Breast epithelium (tissue), 4 donors: ENCODE measurements at regions not wholly inside any gene's neighbourhood (a gene's known extent, or its start where the extent isn't known, plus 50 kb on each side); places are given as distances from the start of the nearest gene placed in this dataset.
"Not testable (repeated sequence)": the region's sequence is repeated elsewhere in the genome, so short reads cannot be mapped to it uniquely, and the experiment has no call there.

ENCODE experiments used
- DNase-seq, 2 donors: peaks; one replicate each; pipeline ENCODE4 v3.0.0-alpha.2; 2019; ENCODE audit warnings: low spot score in 2 of 2
- H3K27ac ChIP-seq, 2 donors: fragments of 200-600 bp; sonication (generic) in 1 of 2; one replicate each; pipeline ENCODE4 v1.5.1; 2016 to 2019; ENCODE audit warnings: mild to moderate bottlenecking in 1 of 2
- H3K27me3 ChIP-seq, 2 donors: fragments of 200-600 bp; sonication (generic) in 1 of 2; one replicate each; pipeline versions ENCODE4 v1.5.1 to v1.6.0; 2017 to 2019; ENCODE audit warnings: control low read depth in 1 of 2, mild to moderate bottlenecking in 1 of 2
- H3K36me3 ChIP-seq: fragments of 200-600 bp; one replicate; pipeline ENCODE4 v1.5.1; 2019
- H3K4me1 ChIP-seq, 2 donors: fragments of 200-600 bp; sonication (generic); one replicate each; pipeline ENCODE4 v1.5.1; 2016 to 2019; ENCODE audit warnings: control low read depth in 1 of 2
- H3K4me3 ChIP-seq, 3 donors: fragments of 200-600 bp; sonication (generic); 1 replicate in 2 of 3; 2 replicates in 1 of 3; pipeline ENCODE4 v1.5.1; 2016 to 2019; ENCODE audit warnings: mild to moderate bottlenecking in 3 of 3, moderate library complexity in 2 of 3
- H3K9me3 ChIP-seq, 2 donors: fragments of 200-600 bp; sonication (generic) in 1 of 2; one replicate each; pipeline ENCODE4 v1.5.1; 2016 to 2019; ENCODE audit warnings: control low read depth in 1 of 2
- CTCF ChIP-seq, 3 donors: fragments of 450-650 bp; IDR thresholded peaks; one replicate each; pipeline ENCODE4 v1.5.1; 2016 to 2017; ENCODE audit warnings: antibody characterized with exemption in 3 of 3, mild to moderate bottlenecking in 3 of 3, moderate library complexity in 3 of 3
- POLR2A ChIP-seq: fragments of 450-650 bp; IDR thresholded peaks from one replicate; pipeline ENCODE4 v1.6.1; 2016; ENCODE audit warnings: antibody characterized with exemption, mild to moderate bottlenecking, moderate library complexity
- POLR2AphosphoS5 ChIP-seq, 3 donors: sonication (generic); formaldehyde crosslinking; IDR thresholded peaks; one replicate each; pipeline ENCODE4 v1.6.1; 2017; ENCODE audit warnings: antibody characterized with exemption in 3 of 3
- intact Hi-C: fragments of 100-400 bp; cut with DNase I; formaldehyde crosslinking; loops from one replicate; pipeline ENCODE4 v1.15.1; 2023; ENCODE audit warnings: low total_unique reads

- H3K27ac ChIP-seq, result no peak overlapping the region
- no peaks in the 10 kb centered on the region for H3K27me3 ChIP-seq
- TF ChIP-seq POLR2AphosphoS5 (IDR thresholded peaks at IDR 0.05) (no peak), POLR2A (no peak), CTCF (IDR thresholded peaks at IDR 0.05) (no peak)
- H3K36me3 ChIP-seq, result no peaks in the 10 kb centered on the region
- DNase-seq, result no peak
- no peaks in the 10 kb centered on the region for H3K9me3 ChIP-seq
- H3K4me3 ChIP-seq, result no peak overlapping the region
- intact Hi-C loops, result no loop called here
- H3K4me1 ChIP-seq, result no peaks in the 10 kb centered on the region
Measured at GRCh38 chr3:74978684-74979083, 364.2 kb upstream of the CNTN3 start.

- H3K9me3 ChIP-seq, intact Hi-C loops, H3K4me3 ChIP-seq, H3K27ac ChIP-seq, H3K27me3 ChIP-seq, H3K36me3 ChIP-seq, H3K4me1 ChIP-seq, DNase-seq: not testable (repeated sequence)
Measured at GRCh38 chr3:74985028-74985904, 370.8 kb upstream of the CNTN3 start.

- TF ChIP-seq POLR2AphosphoS5 (IDR thresholded peaks at IDR 0.05), result no peak
- no peak for TF ChIP-seq CTCF (IDR thresholded peaks at IDR 0.05)
- TF ChIP-seq POLR2A, result no peak
Measured at GRCh38 chr3:74988095-74988494, 373.6 kb upstream of the CNTN3 start.

GRCh38 chr3:74992898-74993297 is 378.4 kb upstream of the CNTN3 start:
- no peak for DNase-seq
- TF ChIP-seq CTCF (IDR thresholded peaks at IDR 0.05) (no peak), POLR2AphosphoS5 (IDR thresholded peaks at IDR 0.05) (no peak), POLR2A (no peak)
- no peaks in the 10 kb centered on the region for H3K27me3 ChIP-seq

More at GRCh38 chr3:74988095-74988494, 373.6 kb upstream of the CNTN3 start:
- Histone ChIP-seq H3K36me3 (no peaks in the 10 kb centered on the region), H3K9me3 (no peaks in the 10 kb centered on the region), H3K4me1 (no peaks in the 10 kb centered on the region), H3K4me3 (no peak overlapping the region), H3K27ac (no peak overlapping the region), H3K27me3 (no peaks in the 10 kb centered on the region)
- intact Hi-C loops, result no loop called here
- DNase-seq, result no peak

GRCh38 chr3:75001330-75001729 is 386.9 kb upstream of the CNTN3 start:
- no peak for DNase-seq
- Histone ChIP-seq H3K27ac (no peak overlapping the region), H3K9me3 (no peaks in the 10 kb centered on the region), H3K27me3 (no peaks in the 10 kb centered on the region), H3K4me3 (no peak overlapping the region), H3K36me3 (no peaks in the 10 kb centered on the region), H3K4me1 (no peaks in the 10 kb centered on the region)
- TF ChIP-seq CTCF (IDR thresholded peaks at IDR 0.05) (peak in 1 of 3 donors; percentile 31), POLR2A (no peak), POLR2AphosphoS5 (IDR thresholded peaks at IDR 0.05) (no peak)
- intact Hi-C loops, result no loop called here

More at GRCh38 chr3:74992898-74993297, 378.4 kb upstream of the CNTN3 start:
- Histone ChIP-seq H3K27ac (no peak overlapping the region), H3K9me3 (no peaks in the 10 kb centered on the region), H3K4me1 (no peaks in the 10 kb centered on the region), H3K4me3 (no peak overlapping the region), H3K36me3 (no peaks in the 10 kb centered on the region)
- intact Hi-C loops, result no loop called here
